ENCODE measurements at regions not wholly inside any gene's neighbourhood (a gene's known extent, or its start where the extent isn't known, plus 50 kb on each side); places are given as distances from the start of the nearest gene placed in this dataset.
A peak's percentile ranks its signal among the peaks of the same experiment; 100 is the strongest.

DNA sequence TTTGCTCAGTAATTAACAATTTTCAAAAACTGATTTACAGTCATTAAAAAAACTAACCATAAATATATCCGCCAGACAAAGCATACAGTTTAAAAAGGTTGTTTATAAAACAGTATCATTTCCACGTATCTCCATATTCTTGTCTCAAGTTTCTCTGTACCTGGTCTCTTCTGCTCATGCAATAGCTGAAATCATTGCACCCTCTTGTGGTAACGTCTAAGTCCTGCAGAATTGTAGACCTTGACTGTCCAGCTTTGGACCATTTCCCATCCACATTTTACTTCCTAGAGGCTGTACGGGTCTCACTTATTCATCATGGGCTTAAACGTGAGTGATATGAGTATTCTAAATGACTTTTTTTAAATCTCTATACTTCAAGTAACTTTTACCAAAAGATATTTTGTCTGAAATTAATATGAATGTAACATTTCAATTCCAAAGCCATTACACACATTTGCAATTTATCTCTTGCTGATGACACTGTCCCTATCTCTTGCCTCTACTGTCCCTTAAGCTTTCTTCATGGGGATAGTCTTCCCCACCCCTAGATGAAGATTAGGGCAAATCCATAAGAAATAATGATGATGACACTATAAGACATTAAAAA is 118.5 kb downstream of the BTC start:
- H3K4me2 ChIP-seq (ENCODE audit: low read depth, low read length), result no peak overlapping the region
- H3K9ac ChIP-seq (ENCODE audit: insufficient read depth, low read depth, low read length), result no peak overlapping the region
- no peaks in the 10 kb centered on the region for H3K27me3 ChIP-seq (ENCODE audit: control insufficient read depth in 1 of 2, insufficient read depth in 2 of 2, low read length in 2 of 2)
- DNase-seq (ENCODE audit: low spot score) (peak; percentile 61), ATAC-seq (peak; percentile 91), FAIRE-seq (peak; percentile 12)
- no peaks in the 10 kb centered on the region for H3K4me1 ChIP-seq (ENCODE audit: insufficient read depth, low read length)
- H3K27ac ChIP-seq (ENCODE audit: extremely low read length, insufficient read depth, low read length), result no peak overlapping the region
- H2AFZ ChIP-seq (ENCODE audit: low read length), result no peak overlapping the region
- H3K9me3 ChIP-seq (ENCODE audit: low read length), result no peaks in the 10 kb centered on the region
- H3K36me3 ChIP-seq (replicated peaks in 1 of 2; ENCODE audit: control insufficient read depth in 1 of 2, insufficient read depth in 2 of 2, low read length in 2 of 2), result no peaks in the 10 kb centered on the region
- in situ Hi-C loops (cut with HindIII; ENCODE audit: extremely low pct_ligation_motif_present, low pct_unique_long_range_greater_than_20kb) (loop anchor here (10.0 kb wide), 1 partner anchor 141 kb away; no protein-coding TSS in a partner anchor), intact Hi-C loops (cut with micrococcal nuclease; ENCODE audit: unreplicated experiment) (loop anchor here (1.0 to 2.0 kb wide), 5 partner anchors 298 to 485 kb away; no protein-coding TSS in a partner anchor)
- no TSS peak for BruUV-seq (replicated peaks)
- POLR2A ChIA-PET, result interaction anchor here (0.7 kb wide), 1 partner anchor 22 kb away, joined by 3 read pairs; no protein-coding TSS in a partner anchor
- H3K79me2 ChIP-seq (ENCODE audit: insufficient read depth, low read length), result no peaks in the 10 kb centered on the region
- WGBS (ENCODE audit: low lambda C conversion rate), result 4% methylated on average over 5 of the region's 5 CpGs
- TF ChIP-seq SMC3 (IDR thresholded peaks at IDR 0.05; ENCODE audit: low read length), result peak; percentile 94
- peak; percentile 84 for TF ChIP-seq CTCF (CRISPR knock-in tag; IDR thresholded peaks at IDR 0.05)
- TF ChIP-seq RAD21 (CRISPR knock-in tag; IDR thresholded peaks at IDR 0.05), result peak; percentile 75
- TF ChIP-seq TEAD3 (CRISPR knock-in tag; optimal IDR thresholded peaks at IDR 0.05; ENCODE audit: borderline replicate concordance), result peak; percentile 44
- no peak for TF ChIP-seq ZC3H13 (CRISPR knock-in tag; IDR thresholded peaks at IDR 0.05)
- TF ChIP-seq ZNF446 (CRISPR knock-in tag; IDR thresholded peaks at IDR 0.05), result no peak
- TF ChIP-seq STAG1 (CRISPR knock-in tag; IDR thresholded peaks at IDR 0.05), result peak; percentile 95
- TF ChIP-seq GPBP1L1 (CRISPR knock-in tag; IDR thresholded peaks at IDR 0.05), result no peak
- TF ChIP-seq CEBPG (CRISPR knock-in tag; IDR thresholded peaks at IDR 0.05), result 0 out of 2 replicates have a peak, but pooled peaks have one; percentile 10
- peak; percentile 23; the same call in 1 of the 2 replicates for TF ChIP-seq THAP11 (CRISPR knock-in tag; IDR thresholded peaks at IDR 0.05)
- TF ChIP-seq GZF1 (CRISPR knock-in tag; IDR thresholded peaks at IDR 0.05), result no peak
- TF ChIP-seq HMG20A (CRISPR knock-in tag; IDR thresholded peaks at IDR 0.05; ENCODE audit: borderline replicate concordance), result peak; percentile 20; the same call in 1 of the 2 replicates
- H4K20me1 ChIP-seq (ENCODE audit: insufficient read depth, low read length), result no peaks in the 10 kb centered on the region
- CTCF ChIA-PET (ENCODE audit: low intra/inter-chr PET ratio, low total read pairs), result interaction anchor here (1.0 to 3.1 kb wide), 5 partner anchors 296 to 447 kb away, joined by 3 to 27 read pairs (median 24); no protein-coding TSS in a partner anchor
- no peak overlapping the region for H3K4me3 ChIP-seq (replicated peaks in 1 of 3; ENCODE audit: insufficient read depth in 1 of 3, low read depth in 2 of 3, low read length in 3 of 3)
